IMR-90 (cell line): ENCODE measurements at regions not wholly inside any gene's neighbourhood (a gene's known extent, or its start where the extent isn't known, plus 50 kb on each side); places are given as distances from the start of the nearest gene placed in this dataset.
"Not testable (repeated sequence)": the region's sequence is repeated elsewhere in the genome, so short reads cannot be mapped to it uniquely, and the experiment has no call there.

Source experiments
- ATAC-seq: fragments of 200-7000 bp; cut with Tn5 transposase; 2 replicates; pipeline ENCODE4 v1.9.1; 2020; ENCODE audit warnings: low read depth, mild to moderate bottlenecking, moderate library complexity
- BruUV-seq: library from RNA; stranded (reverse); fragments of 400-500 nt; replicated peaks from 2 replicates; lab custom pipeline; 2021; lab: Mats Ljungman, UMichigan
- CTCF ChIA-PET: fragments of 300-600 bp; formaldehyde crosslinking; extraction: SDS; loops from one replicate; lab custom pipeline; 2021; ENCODE audit warnings: antibody characterized with exemption; lab: Yijun Ruan, JAX
- POLR2A ChIA-PET: fragments of 300-600 bp; sonication (Branson Sonifier 250); formaldehyde crosslinking; loops from one replicate; lab custom pipeline; 2022; ENCODE audit warnings: antibody characterized with exemption; ENCODE audit not compliant: unreplicated experiment; lab: Charles Lee
- DNase-seq: peaks from one replicate; pipeline ENCODE4 v3.0.0; 2013
- H2AFZ ChIP-seq: replicated peaks from 2 replicates; pipeline ENCODE3; 2013; ENCODE audit warnings: low read length, mild to moderate bottlenecking; ENCODE audit not compliant: poor library complexity
- H2AK5ac ChIP-seq: 2 replicates; pipeline ENCODE4 v1.6.1; 2013; ENCODE audit warnings: low read depth, low read length, inconsistent platforms
- H2AK9ac ChIP-seq: replicated peaks from 2 replicates; pipeline ENCODE3; 2013; ENCODE audit warnings: mild to moderate bottlenecking, low read depth, low read length, moderate library complexity; ENCODE audit not compliant: poor library complexity
- H2BK120ac ChIP-seq: 2 replicates; pipeline ENCODE4 v1.6.1; 2013; ENCODE audit warnings: low read depth, low read length, inconsistent platforms
- H2BK15ac ChIP-seq: 3 replicates; pipeline ENCODE4 v1.6.1; 2013; ENCODE audit warnings: low read depth, low read length, inconsistent platforms
- H2BK20ac ChIP-seq: 2 replicates; pipeline ENCODE4 v1.6.1; 2013; ENCODE audit warnings: low read depth, mild to moderate bottlenecking, inconsistent platforms, low read length, moderate library complexity
- H2BK5ac ChIP-seq: 2 replicates; pipeline ENCODE4 v1.6.1; 2013; ENCODE audit warnings: mild to moderate bottlenecking, low read depth, low read length, inconsistent platforms; ENCODE audit not compliant: poor library complexity, severe bottlenecking
- H3K14ac ChIP-seq: replicated peaks from 2 replicates; pipeline ENCODE4 v1.6.1; 2013; ENCODE audit warnings: low read depth, low read length, inconsistent platforms
- H3K18ac ChIP-seq: 2 replicates; pipeline ENCODE4 v1.6.1; 2013; ENCODE audit warnings: low read depth, low read length, control low read depth
- H3K23ac ChIP-seq: 2 replicates; pipeline ENCODE4 v1.6.1; 2013; ENCODE audit warnings: low read depth, low read length, inconsistent platforms
- H3K27ac ChIP-seq: 2 replicates; pipeline ENCODE4 v1.5.1; 2013; ENCODE audit warnings: mild to moderate bottlenecking, control low read depth, low read length; ENCODE audit not compliant: insufficient read depth
- H3K27me3 ChIP-seq: 2 replicates; pipeline ENCODE4 v1.6.1; 2013; ENCODE audit warnings: low read length; ENCODE audit not compliant: control insufficient read depth, insufficient read depth
- H3K36me3 ChIP-seq: 2 replicates; pipeline ENCODE4 v1.6.1; 2013; ENCODE audit warnings: low read length, mixed read lengths; ENCODE audit not compliant: control insufficient read depth, insufficient read depth
- H3K4ac ChIP-seq: 2 replicates; pipeline ENCODE4 v1.6.1; 2013; ENCODE audit warnings: low read depth, low read length, inconsistent platforms
- H3K4me1 ChIP-seq: 2 replicates; pipeline ENCODE4 v1.6.1; 2013; ENCODE audit warnings: low read length, mixed read lengths; ENCODE audit not compliant: control insufficient read depth, insufficient read depth
- H3K4me2 ChIP-seq: 2 replicates; pipeline ENCODE4 v1.6.1; 2013; ENCODE audit warnings: low read depth, mild to moderate bottlenecking, control low read depth, low read length, moderate library complexity
- H3K4me3 ChIP-seq: 2 replicates; pipeline ENCODE4 v1.5.1; 2013; ENCODE audit warnings: low read depth, mild to moderate bottlenecking, control low read depth, low read length, moderate library complexity; ENCODE audit not compliant: insufficient read depth
- H3K56ac ChIP-seq: 2 replicates; pipeline ENCODE4 v1.6.1; 2013; ENCODE audit warnings: low read length, inconsistent platforms; ENCODE audit not compliant: insufficient read depth; ENCODE audit errors: extremely low read depth
- H3K79me1 ChIP-seq, 2 experiments: 2 replicates each; pipeline ENCODE4 v1.6.1; 2013; ENCODE audit warnings: low read length in 2 of 2, inconsistent platforms in 1 of 2, low read depth in 1 of 2
- H3K9ac ChIP-seq: 2 replicates; pipeline ENCODE4 v1.6.1; 2013; ENCODE audit warnings: low read depth, low read length, control low read depth
- H3K9me1 ChIP-seq: 2 replicates; pipeline ENCODE4 v1.6.1; 2013; ENCODE audit warnings: low read length, inconsistent platforms; ENCODE audit not compliant: insufficient read depth
- H3K9me3 ChIP-seq: 2 replicates; pipeline ENCODE4 v1.6.1; 2013; ENCODE audit warnings: low read length; ENCODE audit not compliant: control insufficient read depth, insufficient read depth
- H4K20me1 ChIP-seq: 2 replicates; pipeline ENCODE4 v1.6.1; 2013; ENCODE audit warnings: low read length, inconsistent platforms; ENCODE audit not compliant: insufficient read depth
- H4K5ac ChIP-seq: 2 replicates; pipeline ENCODE4 v1.6.1; 2013; ENCODE audit warnings: mild to moderate bottlenecking, low read depth, low read length, control low read depth
- H4K8ac ChIP-seq, 2 experiments: 2 replicates each; pipeline ENCODE4 v1.6.1; 2013; ENCODE audit warnings: low read depth in 2 of 2, low read length in 2 of 2, control low read depth in 1 of 2, inconsistent platforms in 1 of 2
- H4K91ac ChIP-seq: 2 replicates; pipeline ENCODE4 v1.6.1; 2013; ENCODE audit warnings: low read depth, low read length, inconsistent platforms; ENCODE audit not compliant: insufficient read depth
- WGBS, 2 experiments: methylation state at CpG; one replicate each; pipeline versions ENCODE4 v1.1.5 to v1.1.7; 2013; ENCODE audit warnings: missing lambda C conversion rate in 2 of 2; ENCODE audit not compliant: insufficient read length in 1 of 2; ENCODE audit errors: extremely low coverage in 2 of 2; 5-methylcytosine and 5-hydroxymethylcytosine counted together
- dilution Hi-C: fragments of 300-500 bp; cut with HindIII; formaldehyde crosslinking; loops from one replicate; pipeline ENCODE4 v1.14.3; 2018; ENCODE audit warnings: low sequenced_read_pairs; ENCODE audit not compliant: unreplicated experiment
- in situ Hi-C: fragments of 300-500 bp; cut with MboI; formaldehyde crosslinking; loops from 3 replicates; pipeline ENCODE4 v1.14.3; 2019; ENCODE audit warnings: low sequenced_read_pairs, inconsistent platforms, mixed read lengths
- intact Hi-C: fragments of 100-400 bp; cut with micrococcal nuclease; formaldehyde crosslinking; loops from 2 replicates; pipeline ENCODE4 v1.10.0; 2022

DNA sequence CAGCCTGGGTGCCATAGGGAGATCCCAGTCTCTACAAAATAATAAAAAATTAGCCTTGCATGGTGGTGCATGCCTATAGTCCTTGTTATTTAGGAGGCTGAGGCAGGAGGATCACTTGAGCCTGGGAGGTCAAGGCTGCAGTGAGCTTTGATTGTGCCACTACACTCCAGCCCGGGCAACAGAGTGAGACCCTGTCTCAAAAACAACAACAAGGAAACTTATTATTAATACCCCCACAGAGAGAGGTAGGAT, 271.7 kb upstream of the NR2F2 start:
- H3K27me3 ChIP-seq, intact Hi-C loops, H3K56ac ChIP-seq, H3K4me2 ChIP-seq, H2AFZ ChIP-seq, dilution Hi-C loops, H2BK15ac ChIP-seq, CTCF ChIA-PET, H2BK20ac ChIP-seq, H3K27ac ChIP-seq, H4K91ac ChIP-seq, H4K8ac ChIP-seq, H4K20me1 ChIP-seq, H3K9me1 ChIP-seq, H3K36me3 ChIP-seq, H3K9me3 ChIP-seq, H4K5ac ChIP-seq, H3K23ac ChIP-seq, in situ Hi-C loops, H3K14ac ChIP-seq, H3K18ac ChIP-seq, ATAC-seq, H2BK5ac ChIP-seq, H3K4ac ChIP-seq, POLR2A ChIA-PET, H3K9ac ChIP-seq, DNase-seq, H3K4me1 ChIP-seq, H3K4me3 ChIP-seq, H2AK9ac ChIP-seq, BruUV-seq, H2AK5ac ChIP-seq, H3K79me1 ChIP-seq, H2BK120ac ChIP-seq: not testable (repeated sequence)
- WGBS, 2 experiments = no CpG with 5 or more reads among the region's 1 CpG

DNA sequence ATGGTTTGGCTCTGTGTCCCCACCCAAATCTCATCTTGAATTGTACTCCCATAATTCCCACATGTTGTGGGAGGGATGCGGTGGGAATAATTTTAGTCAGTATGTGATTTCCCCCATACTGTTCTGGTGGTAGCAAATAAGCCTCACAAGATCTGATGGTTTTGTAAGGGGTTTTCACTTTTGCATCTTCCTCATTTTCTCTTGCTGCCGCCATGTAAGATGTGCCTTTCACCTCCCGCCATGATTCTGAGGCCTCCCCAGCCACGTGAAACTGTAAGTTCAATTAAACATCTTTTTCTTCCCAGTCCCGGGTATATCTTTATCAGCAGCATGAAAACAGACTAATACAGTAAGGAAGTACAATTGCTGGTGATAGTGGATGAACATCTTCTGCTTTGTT, 269.9 kb upstream of the NR2F2 start:
- H3K56ac ChIP-seq, ATAC-seq, CTCF ChIA-PET, POLR2A ChIA-PET, H2AFZ ChIP-seq, H3K4me3 ChIP-seq, BruUV-seq, H3K23ac ChIP-seq, H3K4me2 ChIP-seq, H3K9ac ChIP-seq, H2BK5ac ChIP-seq, H3K14ac ChIP-seq, H4K5ac ChIP-seq, H2BK20ac ChIP-seq, H3K18ac ChIP-seq, H3K9me3 ChIP-seq, in situ Hi-C loops, DNase-seq, H3K4me1 ChIP-seq, H3K36me3 ChIP-seq, H3K27me3 ChIP-seq, H4K91ac ChIP-seq, H3K27ac ChIP-seq, H3K9me1 ChIP-seq, H2AK5ac ChIP-seq, H4K20me1 ChIP-seq, H2AK9ac ChIP-seq, intact Hi-C loops, H2BK15ac ChIP-seq, H4K8ac ChIP-seq, H3K4ac ChIP-seq, H3K79me1 ChIP-seq, dilution Hi-C loops, H2BK120ac ChIP-seq: not testable (repeated sequence)
- WGBS, 2 experiments = no CpG with 5 or more reads among the region's 5 CpGs
